Neuron (in vitro differentiated cells): ENCODE measurements at regions not wholly inside any gene's neighbourhood (a gene's known extent, or its start where the extent isn't known, plus 50 kb on each side); places are given as distances from the start of the nearest gene placed in this dataset.

Source experiments
- H2AFZ ChIP-seq: one replicate; pipeline ENCODE4 v1.6.1; 2013; ENCODE audit warnings: low read depth, mild to moderate bottlenecking, inconsistent platforms, low read length, moderate library complexity
- H3K27me3 ChIP-seq: one replicate; pipeline ENCODE4 v1.6.1; 2013; ENCODE audit warnings: low read length; ENCODE audit not compliant: insufficient read depth
- H3K36me3 ChIP-seq: one replicate; pipeline ENCODE4 v1.6.1; 2013; ENCODE audit warnings: low read length; ENCODE audit not compliant: insufficient read depth
- H3K4me1 ChIP-seq: one replicate; pipeline ENCODE4 v1.6.1; 2013; ENCODE audit warnings: low read length; ENCODE audit not compliant: insufficient read depth
- H3K4me3 ChIP-seq: 2 replicates; pipeline ENCODE4 v1.5.1; 2013; ENCODE audit warnings: mild to moderate bottlenecking, low read length, moderate library complexity
- H3K9me3 ChIP-seq: one replicate; pipeline ENCODE4 v1.6.1; 2013; ENCODE audit warnings: low read length

DNA sequence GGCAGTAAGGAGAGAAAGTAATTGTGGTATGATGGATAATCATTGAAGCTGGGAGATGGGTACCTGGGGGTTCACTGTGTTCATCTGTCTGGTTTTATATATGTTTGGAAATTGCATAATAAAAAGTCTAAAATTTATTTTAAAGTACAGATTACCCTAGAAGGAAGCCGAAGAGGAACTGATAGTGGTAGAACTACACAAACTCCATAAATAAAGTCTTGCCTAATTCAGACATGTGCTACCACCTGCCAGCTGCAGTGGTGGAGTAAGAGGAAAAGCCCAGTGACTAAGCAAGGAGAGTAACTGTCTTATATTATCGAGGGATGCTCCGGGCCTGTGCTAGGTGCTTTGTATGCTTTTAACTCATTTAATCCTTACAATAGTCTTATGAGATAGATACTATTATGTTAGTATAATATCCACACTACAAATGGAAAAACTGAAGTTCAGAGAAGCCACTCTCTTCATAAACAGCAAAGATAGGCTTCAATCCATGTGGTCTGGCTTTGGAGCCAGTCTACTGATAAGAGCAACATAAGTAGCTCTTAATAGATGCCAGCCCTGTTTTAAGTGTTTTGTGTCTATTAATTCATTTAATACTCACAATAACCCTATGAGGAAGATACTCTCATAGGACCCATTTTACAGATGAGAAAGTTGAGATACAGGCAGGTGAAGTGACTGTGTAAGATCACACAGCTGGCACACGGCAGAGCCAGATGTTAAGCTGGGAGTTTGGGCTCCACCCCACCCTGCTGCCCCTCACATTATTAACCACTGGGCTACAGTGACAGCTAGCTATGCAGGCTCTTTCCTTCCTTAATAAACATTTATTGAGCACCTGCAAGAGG is 56.8 kb upstream of the HNRNPU start:
- peaks cover 29% of the 10 kb centered on the region for H3K27me3 ChIP-seq
- H3K4me1 ChIP-seq = peaks cover 4% of the 10 kb centered on the region
- no peak overlapping the region for H3K4me3 ChIP-seq
- no peak overlapping the region for H2AFZ ChIP-seq
- H3K36me3 ChIP-seq = no peaks in the 10 kb centered on the region
- no peaks in the 10 kb centered on the region for H3K9me3 ChIP-seq

DNA sequence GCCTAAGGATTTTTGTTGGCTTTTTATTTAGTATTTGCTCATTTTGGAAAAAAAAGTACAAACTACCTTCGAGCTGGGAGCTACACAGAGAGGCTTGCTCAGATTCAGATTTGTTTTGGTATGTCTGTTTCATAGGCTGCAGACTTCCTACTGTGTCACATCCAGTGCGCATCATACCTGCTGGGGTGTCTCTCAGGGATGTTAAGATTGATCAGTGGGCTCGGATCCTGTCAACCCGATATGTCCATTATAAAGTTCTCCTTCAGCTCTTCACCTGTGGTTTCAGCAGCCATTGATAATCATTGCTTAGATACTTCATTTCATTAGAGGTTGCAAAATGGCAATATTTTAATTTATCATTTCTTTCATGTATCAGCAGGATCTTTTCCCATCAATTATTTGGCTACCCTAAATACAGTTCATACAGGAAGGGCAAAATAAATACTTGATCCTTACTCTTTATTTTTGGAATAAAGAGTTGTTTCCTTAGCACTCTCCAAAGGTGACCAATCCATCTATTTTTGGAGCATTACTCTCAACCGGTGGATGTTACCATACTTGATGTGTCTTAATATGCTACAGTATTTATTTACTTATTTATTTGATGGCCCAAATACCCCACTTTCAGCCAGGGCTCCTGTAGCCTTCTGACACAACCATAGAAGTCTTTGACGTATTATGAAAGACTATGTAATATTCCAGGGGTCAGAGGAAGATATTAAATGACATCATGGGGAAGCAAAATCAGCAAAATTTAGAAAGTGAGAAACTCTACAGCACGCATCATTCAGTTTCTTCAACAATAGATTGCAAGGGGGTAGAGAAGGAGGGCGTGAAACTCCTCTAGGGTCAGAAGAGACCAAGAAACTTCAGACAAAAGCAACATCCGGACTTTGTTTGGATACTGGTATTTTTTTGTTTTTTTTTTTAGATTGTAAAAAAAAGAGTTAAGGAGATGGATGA is 55.3 kb upstream of the HNRNPU start:
- peaks cover 4% of the 10 kb centered on the region for H3K4me1 ChIP-seq
- peak overlapping the region; percentile 71 for H2AFZ ChIP-seq
- H3K27me3 ChIP-seq = peaks cover 35% of the 10 kb centered on the region
- peak overlapping the region; percentile 47 for H3K4me3 ChIP-seq
- no peaks in the 10 kb centered on the region for H3K36me3 ChIP-seq
- H3K9me3 ChIP-seq = no peaks in the 10 kb centered on the region

DNA sequence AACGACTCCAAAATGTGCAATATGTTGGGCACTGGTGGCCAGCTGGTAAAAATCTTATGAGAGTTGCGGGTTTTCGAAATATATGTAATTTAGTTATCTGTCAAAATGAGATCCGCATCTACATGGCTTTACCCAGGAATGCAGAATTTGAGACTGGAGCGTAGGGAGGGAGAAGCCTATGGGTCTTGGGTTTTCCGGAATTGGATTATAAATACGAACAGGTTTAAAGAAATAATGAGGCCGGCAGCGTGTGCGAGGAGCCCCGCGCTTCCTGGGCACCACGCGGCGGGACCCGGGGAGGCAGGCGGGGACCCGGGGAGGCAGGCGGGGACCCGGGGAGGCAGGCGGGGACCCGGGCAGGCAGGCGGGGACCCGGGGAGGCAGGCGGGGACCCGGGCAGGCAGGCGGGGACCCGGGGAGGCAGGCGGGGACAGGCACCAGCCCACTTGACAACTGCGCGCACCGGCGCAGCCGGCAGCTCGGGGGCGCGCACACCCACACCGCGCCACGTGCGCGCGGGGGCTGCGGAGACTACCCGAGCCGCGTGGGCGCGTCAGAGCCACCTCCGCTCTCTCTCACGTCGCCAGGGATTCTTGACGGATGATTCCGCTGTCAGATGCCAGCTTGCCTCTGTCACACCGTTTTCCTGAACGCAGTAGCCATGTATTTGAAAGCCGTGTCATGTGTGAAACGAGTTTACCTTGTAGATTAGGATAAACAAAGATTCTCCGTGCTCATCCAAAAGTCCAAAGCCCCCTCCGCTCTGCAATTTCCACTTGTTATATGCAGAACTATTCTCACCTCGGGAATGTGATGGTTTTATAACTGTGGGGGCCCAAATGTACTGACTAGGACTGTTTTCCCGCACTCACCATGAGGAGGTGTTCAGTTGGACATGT is 54.3 kb upstream of the HNRNPU start:
- peak overlapping the region; percentile 71 for H2AFZ ChIP-seq
- peak overlapping the region; percentile 47 for H3K4me3 ChIP-seq
- no peaks in the 10 kb centered on the region for H3K9me3 ChIP-seq
- H3K4me1 ChIP-seq = peaks cover 4% of the 10 kb centered on the region
- peaks cover 35% of the 10 kb centered on the region for H3K27me3 ChIP-seq
- H3K36me3 ChIP-seq = no peaks in the 10 kb centered on the region

DNA sequence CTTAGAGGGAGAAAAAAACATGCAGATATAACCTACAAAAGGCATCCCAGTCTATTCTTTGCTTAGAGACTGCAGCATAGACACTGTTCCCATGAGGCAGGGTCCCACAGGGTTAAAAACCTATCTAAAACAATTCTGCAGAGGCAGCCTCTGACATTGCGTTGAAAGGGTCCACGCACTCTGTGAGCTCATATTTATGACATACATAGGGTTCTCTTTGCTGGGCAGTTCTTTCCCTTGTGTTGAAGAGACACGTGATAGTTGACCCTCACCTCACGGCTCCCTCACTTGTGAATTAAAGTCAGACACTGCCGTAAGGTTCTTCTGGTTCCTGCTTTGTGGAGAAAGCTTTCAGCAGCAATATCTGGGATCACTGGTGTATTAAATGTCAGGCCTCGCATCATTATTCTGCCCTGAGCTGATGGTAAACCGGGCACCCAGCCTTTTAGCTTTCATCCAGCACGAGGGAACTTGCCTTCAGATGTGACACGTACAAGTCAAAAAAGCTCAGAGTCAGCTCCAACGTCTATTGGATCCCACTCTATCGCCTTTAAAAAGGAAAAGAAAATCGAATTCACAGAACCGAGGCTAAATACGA is 52.8 kb upstream of the HNRNPU start:
- H2AFZ ChIP-seq = no peak overlapping the region
- no peaks in the 10 kb centered on the region for H3K36me3 ChIP-seq
- no peak overlapping the region for H3K4me3 ChIP-seq
- H3K27me3 ChIP-seq = peaks cover 31% of the 10 kb centered on the region
- no peaks in the 10 kb centered on the region for H3K9me3 ChIP-seq
- peaks cover 4% of the 10 kb centered on the region for H3K4me1 ChIP-seq

DNA sequence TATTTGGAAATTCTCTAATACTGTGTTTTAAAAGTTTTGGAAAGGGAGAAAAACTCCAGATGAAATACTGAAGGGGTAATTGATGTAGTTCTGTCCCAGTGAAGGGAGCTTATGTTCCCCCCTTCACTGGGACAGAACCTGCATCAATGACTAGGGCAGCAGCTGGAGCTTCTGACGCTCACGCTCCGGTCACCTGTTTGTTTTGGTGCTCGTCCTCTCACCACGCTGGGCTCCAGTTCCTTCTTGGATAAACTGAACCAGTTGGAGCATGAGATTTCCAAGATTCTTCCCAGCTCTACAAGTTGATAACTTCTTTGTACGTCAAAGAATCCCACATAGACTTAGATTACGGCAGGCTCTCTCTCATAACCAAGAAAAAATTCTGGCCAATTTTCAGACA is 51.4 kb upstream of the HNRNPU start:
- H3K4me3 ChIP-seq = no peak overlapping the region
- H3K36me3 ChIP-seq = no peaks in the 10 kb centered on the region
- H3K9me3 ChIP-seq = no peaks in the 10 kb centered on the region
- H2AFZ ChIP-seq = no peak overlapping the region
- peaks cover 4% of the 10 kb centered on the region for H3K4me1 ChIP-seq
- peaks cover 28% of the 10 kb centered on the region for H3K27me3 ChIP-seq

DNA sequence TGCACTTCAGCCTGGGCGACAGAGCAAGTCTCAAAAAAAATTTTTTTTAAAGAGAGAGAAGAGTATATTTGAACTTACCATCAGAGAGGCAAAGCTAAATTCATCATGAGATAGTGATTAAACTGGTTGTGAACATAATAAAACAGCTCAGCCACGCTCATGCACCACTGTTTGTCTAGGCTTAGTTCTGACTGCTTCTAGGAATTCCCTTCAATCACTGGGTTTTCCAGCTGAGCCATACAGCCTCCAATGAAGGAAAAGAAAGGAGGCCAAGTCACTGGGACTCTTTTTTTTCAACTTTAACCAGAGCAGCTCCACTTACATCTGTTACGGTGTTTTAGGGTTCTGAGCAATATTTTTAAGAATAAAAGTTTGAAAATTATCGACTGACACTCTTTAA is 50.4 kb upstream of the HNRNPU start:
- no peak overlapping the region for H3K4me3 ChIP-seq
- no peak overlapping the region for H2AFZ ChIP-seq
- no peaks in the 10 kb centered on the region for H3K36me3 ChIP-seq
- peaks cover 23% of the 10 kb centered on the region for H3K27me3 ChIP-seq
- H3K4me1 ChIP-seq = peaks cover 4% of the 10 kb centered on the region
- H3K9me3 ChIP-seq = no peaks in the 10 kb centered on the region
